Dermis microvascular lymphatic vessel endothelial cell (primary cell): ENCODE measurements at regions not wholly inside any gene's neighbourhood (a gene's known extent, or its start where the extent isn't known, plus 50 kb on each side); places are given as distances from the start of the nearest gene placed in this dataset.
A peak's percentile ranks its signal among the peaks of the same experiment; 100 is the strongest.

ENCODE experiments used
- DNase-seq, 2 donors: peaks; one replicate each; pipeline versions ENCODE4 v3.0.0 to v3.0.0-alpha.2; 2010; ENCODE audit warnings: low read depth in 2 of 2

DNA sequence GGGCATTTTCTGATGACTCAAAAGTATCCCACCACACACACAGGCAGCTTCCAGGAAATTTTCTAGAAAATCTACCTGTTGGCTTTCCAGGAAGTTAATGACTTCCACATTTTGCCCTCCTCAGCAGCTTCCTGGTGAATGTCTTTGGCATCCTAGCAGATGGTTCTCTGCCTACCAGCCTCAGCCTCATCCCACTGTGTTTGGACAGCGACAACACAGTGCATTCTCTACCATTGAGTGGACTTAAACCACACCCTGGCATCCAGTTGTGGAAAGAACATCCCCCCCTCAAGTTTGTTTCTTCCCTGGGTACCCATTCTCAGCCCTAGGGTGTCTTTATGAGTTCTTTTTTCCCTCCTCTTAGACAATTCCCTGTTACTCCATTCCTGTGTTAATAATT lies 50.8 kb upstream of the GADL1 start:
- no peak for DNase-seq

DNA sequence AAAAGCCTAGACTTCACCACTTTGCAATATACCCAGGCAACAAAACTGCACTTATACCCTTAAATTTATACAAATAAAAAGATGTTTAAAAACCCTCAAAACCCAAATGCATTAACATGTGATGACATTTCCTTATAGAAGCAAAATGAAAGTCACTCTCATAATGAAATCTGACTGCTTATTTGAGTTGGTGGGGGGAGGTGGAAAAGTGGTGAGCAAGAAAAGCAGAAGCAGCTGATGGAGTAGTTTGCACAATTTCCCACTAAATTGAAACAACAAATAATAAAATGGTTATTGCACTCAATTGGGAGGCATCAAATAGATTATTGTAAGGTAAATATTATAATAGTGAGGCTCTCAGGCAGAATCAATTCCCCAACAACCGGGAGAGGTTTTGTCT lies 54.0 kb upstream of the GADL1 start:
- no peak for DNase-seq

DNA sequence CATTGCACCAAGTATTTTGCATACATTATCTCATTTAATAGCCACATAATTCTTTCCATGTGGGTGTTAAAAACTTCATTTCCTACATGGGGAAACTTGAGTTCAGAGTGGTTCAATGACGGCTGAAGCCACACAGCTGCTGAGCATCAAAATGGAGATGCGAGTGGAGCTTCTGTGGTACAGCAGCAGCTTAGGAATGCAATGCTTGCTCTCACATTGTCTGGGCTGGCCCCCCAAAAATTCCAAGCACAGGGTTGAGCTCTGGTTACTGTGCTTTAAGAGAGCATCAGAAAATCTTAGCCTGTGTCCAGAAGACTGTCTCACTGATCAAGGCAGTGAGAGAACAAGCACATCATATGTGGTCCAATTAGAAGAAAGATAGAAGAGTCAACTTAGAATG lies 57.4 kb upstream of the GADL1 start:
- no peak for DNase-seq

DNA sequence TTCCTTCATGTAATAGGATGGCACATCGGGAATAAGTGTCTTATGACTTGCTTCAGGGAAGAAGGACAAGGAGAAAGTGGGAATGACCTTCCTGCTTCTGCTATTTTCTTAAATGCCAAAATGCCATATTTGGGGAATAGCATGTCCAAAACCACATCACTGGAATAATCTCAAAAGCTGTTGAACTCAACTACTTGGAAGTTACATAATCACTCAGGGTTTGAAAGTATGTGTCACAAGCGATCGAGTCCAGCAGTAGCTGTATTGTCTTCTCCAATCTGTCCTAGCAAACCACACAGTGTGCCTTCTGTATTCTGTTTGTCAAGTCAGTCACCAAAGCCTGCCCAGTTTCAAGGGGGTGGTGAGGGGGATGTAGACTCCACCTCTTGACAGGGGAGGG lies 58.3 kb upstream of the GADL1 start:
- no peak for DNase-seq

DNA sequence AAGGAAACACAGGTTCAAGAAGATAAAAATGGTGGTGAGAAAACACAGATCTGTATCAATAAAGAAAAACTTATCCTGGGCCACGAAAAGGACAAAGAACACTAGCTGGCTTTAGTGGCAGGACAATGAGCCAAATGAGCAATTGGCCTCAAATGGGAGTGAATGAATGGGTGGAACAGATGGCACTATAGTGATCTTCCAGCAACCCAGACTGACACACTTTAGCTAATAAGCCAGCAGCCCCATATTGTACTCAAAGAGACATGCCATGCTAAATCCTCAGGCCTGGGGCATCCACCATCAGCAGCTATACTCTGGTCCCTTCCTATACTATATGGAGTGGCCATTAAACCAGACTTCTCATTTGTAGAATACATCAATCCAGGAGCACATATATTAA lies 60.0 kb upstream of the GADL1 start:
- no peak for DNase-seq

DNA sequence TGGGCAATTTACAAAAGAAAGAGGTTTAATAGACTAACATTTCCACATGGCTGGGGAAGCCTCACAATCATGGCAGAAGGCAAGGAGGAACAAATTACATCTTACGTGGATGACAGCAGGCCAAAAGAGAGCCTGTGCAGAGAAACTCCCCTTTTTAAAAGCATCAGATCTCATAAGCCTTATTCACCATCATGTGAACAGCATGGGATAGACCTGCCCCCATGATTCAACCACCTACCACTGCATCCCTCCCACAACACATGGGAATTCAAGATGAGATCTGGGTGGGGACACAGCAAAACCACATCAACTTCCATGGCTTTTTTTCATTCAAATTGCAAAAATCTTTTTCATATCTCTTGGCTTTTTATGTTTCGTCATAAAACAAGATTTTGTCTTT lies 67.6 kb upstream of the GADL1 start:
- DNase-seq, result no peak

DNA sequence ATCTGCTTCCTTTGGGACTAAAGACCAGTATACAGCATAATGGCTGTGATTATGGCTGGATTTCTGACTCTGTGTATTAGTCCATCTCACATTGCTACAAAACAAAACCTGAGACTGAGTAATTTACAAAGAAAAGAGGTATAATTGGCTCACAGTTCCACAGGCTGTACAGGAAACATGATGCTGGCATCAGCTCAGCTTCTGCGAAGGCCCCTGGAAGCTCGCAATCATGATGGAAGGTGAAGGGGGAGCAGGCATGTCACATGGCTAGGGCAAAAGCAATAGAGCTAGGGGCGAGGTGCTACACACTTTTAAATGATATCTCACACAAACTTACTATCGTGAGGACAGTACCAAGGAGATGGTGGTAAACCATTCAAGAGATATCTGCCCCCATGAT lies 68.0 kb upstream of the GADL1 start:
- DNase-seq, result no peak

DNA sequence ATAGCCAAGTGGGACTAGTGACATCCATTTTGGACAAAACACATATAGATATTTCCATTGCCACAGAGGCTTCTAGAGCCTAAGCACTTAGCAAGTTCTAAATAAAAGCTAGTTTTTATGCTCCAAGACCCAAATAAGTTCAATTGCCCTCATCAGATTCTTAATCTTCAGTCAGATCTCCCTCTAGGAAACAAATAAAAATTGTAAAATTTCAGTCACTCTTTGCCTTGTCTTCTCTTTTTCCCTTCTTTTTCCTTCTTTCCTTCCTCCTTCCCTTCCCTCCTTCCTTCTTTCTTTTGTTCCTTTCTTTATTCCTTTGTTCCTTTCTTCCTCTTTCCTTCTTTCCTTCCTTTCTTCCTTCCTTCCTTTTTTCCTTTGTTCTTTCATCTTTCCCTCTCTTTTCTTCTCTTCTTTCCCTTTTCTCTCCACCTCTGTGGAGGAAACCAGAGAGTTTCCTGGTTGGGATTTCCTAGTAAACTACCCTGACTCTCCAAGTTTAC lies 68.8 kb upstream of the GADL1 start:
- DNase-seq, result no peak

DNA sequence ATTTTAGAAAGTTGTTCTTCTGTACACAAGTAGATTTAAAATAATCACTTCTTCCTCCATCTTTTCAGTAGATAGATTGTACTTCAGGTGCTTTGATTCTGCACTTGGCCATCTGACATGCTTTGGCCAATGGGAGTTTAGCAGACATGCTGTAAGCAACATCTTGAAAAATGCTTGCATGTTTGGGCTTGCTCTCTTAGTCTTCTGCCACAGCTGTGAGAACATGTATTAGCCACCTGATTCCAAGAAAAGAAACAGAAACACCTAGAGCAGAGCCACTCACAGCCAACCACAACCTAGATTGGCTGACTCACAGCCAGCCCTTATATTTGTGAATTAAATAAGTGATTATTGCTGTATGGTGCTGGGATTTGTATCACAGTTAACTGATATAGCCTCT lies 70.2 kb upstream of the GADL1 start:
- DNase-seq, result no peak

DNA sequence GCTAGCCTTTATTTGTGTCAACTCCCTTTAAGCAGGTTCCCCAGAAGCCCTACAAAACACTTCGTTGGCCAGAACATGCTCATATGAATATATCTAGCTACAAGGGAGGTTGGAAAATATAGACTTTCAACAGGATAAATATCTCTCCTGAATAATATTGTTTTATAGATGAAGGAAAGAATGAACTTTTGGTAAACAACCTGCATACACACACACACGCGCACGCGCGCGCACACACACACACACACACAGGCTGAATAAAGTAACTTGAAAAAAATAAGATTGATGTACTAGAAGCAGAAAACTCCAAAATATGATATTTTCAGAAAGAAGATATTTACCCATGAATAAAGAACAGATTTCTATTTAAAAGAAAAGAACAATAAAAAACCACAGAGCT lies 72.4 kb upstream of the GADL1 start:
- no peak for DNase-seq

DNA sequence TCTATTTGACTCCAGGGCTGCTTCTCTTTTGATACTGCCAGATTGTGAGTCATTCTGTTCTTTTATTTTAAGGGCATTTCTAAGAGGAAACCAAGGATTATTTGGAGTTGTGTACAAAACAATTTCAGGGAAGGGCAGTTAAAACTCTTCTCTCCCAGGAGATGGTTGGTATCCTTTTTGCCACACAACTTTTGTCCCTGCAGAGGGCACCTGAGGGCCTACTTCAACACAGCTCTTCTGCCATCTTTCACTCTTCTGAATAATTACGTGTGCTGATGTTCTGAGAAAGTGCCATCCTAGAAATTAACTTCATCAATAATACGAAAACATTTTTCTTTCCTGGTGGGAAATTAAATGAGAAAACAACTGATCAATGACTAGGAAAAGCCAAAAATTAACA lies 75.7 kb upstream of the GADL1 start:
- DNase-seq, result peak; percentile 2 to 39

DNA sequence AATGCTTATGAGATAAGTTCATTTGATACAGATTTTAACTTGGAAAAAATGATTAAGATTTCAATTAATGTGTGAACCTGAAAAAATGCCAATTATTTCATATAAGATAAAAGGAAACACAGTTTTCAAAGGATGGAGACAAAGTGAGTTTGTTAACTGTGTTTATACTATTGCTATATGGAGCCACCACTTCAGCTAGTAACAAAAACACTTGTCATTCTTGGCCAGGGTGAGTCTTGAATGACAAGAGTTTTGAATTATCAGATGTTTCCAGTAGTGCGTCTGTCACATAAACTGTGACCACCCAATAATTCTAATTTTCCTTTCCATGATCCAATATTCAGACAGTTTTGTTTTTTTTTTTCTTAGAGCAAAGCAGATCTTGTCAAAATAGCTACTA lies 78.0 kb upstream of the GADL1 start:
- no peak for DNase-seq

DNA sequence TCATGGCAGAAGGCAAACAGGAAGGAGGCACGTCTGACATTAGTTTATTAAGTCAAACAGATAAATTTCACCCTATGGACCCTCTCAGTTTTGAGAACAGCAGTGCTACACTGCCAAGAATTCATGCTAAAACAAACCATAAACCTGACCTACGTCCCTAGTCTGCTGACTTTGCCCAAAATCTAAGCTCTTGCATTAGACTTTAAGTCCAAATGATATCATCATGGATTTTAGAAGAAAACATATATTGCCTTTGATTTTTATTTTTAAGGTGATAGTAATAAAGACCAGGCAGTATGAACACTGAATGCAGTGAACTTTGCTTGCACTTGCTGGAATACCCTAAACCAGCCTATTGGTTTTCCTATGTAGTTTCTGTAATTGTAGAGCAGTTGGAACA lies 79.6 kb upstream of the GADL1 start:
- DNase-seq, result no peak

DNA sequence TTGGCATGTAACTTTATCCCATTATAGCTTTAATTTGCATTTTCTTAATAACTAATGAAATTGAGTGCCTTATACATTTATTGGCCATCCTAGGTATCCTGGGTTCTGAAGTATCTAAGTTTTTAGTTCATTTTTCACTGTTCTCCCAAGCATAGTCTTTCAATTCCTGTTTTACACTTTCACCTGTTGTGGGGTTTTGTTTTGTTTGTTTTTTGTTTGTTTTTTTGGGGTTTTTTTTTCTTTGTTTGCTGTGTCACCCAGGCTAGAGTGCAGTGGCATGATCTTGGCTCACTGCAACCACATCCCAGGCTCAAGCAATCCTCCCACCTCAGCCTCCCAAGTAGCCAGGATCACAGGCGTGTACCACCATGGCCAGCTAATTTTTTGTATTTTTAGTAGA lies 83.1 kb upstream of the GADL1 start:
- DNase-seq, result no peak

DNA sequence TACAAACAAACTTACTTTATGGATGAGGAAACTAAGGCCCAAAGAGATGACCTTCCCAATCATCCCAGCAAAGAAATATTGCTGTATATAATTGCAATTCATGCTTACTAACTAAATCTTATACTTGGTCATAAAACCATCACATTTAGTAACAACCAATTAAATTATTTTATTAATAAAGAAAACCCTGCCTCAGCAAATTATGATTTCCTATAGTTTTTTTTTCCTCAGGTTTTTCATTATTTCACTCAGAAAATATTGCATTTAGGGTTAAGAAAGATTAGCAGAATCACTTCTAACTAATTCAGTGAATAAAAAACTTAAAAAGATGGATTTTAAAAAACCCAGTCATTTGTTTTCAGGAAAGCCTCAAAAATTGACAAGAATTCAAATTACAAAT lies 86.5 kb upstream of the GADL1 start:
- no peak for DNase-seq

DNA sequence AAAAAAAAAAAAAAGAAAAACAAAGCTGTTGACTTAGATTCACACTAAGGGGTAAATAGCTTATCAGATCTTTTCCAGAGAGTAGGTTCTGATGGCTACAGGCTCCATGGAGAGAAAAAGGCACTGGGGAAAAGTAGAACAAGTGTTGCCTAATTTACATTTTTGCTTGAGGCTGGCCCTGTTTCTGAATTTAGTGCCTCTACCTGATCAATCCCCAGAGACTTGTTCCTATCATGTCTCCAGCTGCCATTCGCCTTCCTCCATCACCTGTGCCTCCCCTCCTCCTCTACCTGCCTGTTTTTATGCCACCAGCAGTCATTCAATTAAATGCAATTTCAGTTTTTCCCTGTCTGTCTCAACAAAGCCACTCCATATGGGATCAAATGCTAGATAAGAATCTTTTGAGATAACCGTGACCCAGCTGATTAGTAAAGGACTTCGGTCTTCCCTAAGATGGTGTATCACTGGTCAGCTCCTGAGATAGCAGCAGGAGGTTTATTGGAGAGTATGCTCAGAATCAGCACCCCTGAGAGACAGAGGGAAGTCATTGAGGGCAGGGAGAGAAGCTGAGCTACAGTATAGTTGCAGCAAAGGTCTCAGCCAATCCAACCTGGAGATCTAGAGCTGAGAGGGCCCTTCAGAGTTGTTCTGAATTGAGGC lies 88.1 kb upstream of the GADL1 start:
- DNase-seq, result no peak

DNA sequence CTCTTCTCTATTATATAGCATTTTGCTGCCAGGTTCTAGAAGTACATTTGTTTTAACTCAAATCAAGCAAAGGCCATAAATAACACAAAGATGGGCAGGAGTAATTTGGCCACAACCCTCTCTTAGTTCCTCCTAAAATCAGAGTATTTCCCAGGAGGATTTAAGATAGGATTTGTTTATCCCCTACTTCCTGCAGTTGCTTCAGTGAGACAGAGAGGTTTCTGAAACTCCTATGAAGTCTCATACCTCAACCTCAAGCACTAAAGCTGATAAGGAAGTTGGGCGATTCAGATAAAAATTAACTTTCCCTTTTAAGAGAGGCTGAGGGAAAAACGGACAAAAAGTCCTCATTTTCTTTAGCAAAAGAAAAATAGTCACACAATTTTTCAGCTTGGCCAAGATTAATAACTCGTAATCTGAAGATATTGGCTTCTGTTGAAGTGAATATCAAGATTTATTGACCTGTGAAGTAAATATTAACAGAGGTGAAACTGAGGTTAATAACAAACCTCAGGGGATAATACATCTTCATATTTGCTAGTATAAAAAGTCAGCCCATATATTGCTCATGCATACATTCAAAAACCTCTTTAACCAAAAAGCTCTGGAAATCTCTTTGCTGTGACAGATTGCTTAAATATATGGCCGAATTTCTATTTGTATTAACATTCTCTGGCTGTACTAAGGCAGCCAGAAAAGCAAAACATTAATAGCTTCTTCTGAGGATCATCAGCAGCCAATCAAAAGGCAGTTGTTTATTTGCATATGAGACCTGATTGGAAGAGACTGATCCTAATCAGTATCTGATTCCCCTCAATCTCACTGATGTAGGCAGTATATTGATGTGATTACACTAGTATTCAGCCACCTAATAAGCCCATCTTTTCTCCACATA lies 90.6 kb upstream of the GADL1 start:
- DNase-seq, result no peak

DNA sequence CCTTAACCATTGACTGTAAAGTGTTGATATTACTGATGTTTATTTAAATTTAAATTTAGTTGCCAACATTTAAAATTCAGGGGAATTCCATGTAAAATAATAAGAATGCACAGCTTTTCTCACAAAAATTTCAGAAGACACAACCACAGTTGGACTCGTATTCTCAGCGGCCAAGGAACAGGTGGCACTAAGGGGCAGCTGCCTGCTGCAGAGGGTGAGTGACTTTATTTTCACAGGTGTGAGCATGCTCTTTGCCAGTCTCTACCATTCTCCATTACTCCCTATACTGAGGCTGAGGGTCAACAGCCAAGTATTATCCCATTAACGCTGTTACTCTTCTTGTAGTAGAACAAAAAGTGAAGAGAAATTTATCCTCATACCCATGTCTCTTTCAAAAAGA lies 92.1 kb upstream of the GADL1 start:
- no peak for DNase-seq

DNA sequence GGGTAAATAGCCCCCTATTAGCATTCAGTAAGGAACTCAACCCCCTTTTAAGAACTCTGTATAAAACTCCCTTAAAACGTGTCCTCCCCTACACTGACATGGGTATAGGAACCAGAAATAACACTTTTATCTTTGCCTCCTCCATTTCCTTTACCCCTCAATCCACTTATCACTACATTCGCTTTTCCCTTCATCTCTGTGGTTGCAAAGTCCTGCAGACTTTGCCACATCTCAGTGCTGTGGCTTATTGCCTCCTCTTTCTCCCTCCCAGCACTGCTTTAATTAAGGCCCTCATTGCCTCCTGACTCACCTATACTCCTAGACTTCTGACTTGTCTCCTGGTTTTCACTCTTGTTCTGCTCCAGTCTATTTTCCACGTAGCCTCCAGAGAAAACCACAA lies 94.3 kb upstream of the GADL1 start:
- DNase-seq, result no peak

DNA sequence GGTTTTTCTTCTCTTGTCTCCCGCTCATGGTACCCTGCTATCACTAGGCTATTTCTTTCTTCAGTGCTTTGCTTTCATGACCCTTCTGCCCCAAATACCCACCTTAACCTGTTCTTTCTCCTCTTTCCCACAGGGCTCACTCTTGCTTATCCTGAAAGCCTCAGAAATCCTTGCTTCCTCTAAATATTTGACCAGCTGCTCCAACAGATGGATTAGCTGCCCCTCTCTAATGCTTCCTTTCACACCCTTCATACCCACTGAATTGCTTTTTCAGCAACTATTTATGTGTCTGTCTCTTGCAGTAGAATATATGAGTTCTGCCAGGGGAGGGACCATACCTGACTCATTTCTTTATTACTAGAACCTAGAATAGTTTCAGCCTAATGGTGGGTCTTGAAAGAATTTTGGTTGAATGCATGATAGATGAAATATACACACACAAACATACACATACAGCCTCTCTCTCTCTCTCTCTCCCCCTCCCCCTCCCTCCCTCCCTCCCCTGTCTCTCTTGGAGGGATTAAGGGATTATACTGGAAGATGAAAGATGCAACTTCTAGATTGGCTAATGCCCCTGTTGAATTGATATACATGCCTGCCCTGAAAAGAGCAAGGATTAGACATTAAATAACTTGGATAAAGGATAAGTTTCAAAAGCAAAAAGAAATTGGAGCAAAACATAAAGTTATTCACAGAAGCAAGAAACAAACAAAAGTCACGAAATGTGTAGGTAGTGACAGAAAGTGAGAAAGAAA lies 95.0 kb upstream of the GADL1 start:
- DNase-seq, result no peak

DNA sequence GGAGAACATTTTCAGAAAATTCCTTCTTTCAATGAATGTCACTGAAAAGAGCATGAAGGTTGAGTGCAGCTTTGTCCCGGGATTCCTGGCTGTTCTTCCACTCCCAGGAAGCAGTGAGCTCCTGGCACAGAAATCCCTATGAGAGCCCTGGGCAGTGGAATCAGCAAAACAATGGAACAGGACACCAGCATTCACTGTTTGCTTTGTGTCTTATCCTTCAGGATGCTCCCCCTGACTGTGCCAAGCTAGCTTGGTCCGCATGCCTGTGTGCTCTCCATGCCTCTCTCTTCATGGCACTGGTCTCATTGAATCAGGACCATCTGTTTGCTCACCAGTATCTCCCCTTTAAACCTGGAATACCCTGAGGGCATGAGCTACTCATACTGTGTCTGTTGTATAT lies 102.0 kb upstream of the GADL1 start:
- no peak for DNase-seq

DNA sequence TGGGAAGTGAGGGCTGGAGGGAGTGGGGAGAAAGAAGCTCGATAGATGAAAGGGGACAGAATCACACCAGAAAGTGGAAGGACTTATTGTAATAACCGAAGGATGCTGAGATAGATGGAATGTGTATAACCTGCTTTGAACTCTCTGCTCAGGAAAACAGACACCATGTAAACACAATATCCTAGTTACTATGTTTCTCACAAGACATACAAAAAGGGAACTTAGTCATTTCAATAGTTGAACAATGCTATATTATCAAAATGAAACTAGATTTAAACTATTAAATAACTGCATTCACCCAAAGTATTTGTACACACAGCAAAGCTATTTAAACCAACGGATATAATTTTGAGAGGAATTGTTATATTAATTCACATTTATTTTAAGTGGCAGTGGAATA lies 108.3 kb upstream of the GADL1 start:
- DNase-seq, result peak in 1 of 2 donors; percentile 45
